ENCODE measurements at regions not wholly inside any gene's neighbourhood (a gene's known extent, or its start where the extent isn't known, plus 50 kb on each side); places are given as distances from the start of the nearest gene placed in this dataset.
A peak's percentile ranks its signal among the peaks of the same experiment; 100 is the strongest.

GRCh38 chr4:60034361-60034760 is 1165.8 kb upstream of the ADGRL3 start:
- DNase-seq (ENCODE audit: low spot score) (no peak), ATAC-seq (peak; percentile 26; the same call in 2 of the 3 replicates)
- H2AFZ ChIP-seq: peak overlapping the region; percentile 80
- no peaks in the 10 kb centered on the region for H3K27me3 Mint-ChIP-seq (ENCODE audit: insufficient read depth, low read depth, poor library complexity)
- no peaks in the 10 kb centered on the region for H4K20me1 ChIP-seq (replicated peaks; ENCODE audit: insufficient read depth)
- H3K4me1 Mint-ChIP-seq: no peaks in the 10 kb centered on the region
- no peaks in the 10 kb centered on the region for H3F3A ChIP-seq (replicated peaks; ENCODE audit: low read depth)
- H3K36me3 ChIP-seq (ENCODE audit: insufficient read depth): no peaks in the 10 kb centered on the region
- no peaks in the 10 kb centered on the region for H3K4me1 ChIP-seq (ENCODE audit: insufficient read depth)
- H3K27ac ChIP-seq (ENCODE audit: low read depth): no peak overlapping the region
- no peaks in the 10 kb centered on the region for H3K27me3 ChIP-seq (ENCODE audit: insufficient read depth)
- H3K4me3 Mint-ChIP-seq: no peak overlapping the region
- H3K4me2 ChIP-seq: no peak overlapping the region
- H3K4me3 ChIP-seq: no peak overlapping the region
- no peaks in the 10 kb centered on the region for H3K9me2 ChIP-seq (ENCODE audit: insufficient read depth)
- no peak for TF ChIP-seq ETS1 (IDR thresholded peaks at IDR 0.05)
- no peak for TF ChIP-seq CREB1 (CRISPR knock-in tag; IDR thresholded peaks at IDR 0.05; ENCODE audit: low read depth)
- no peak for TF ChIP-seq REST (IDR thresholded peaks at IDR 0.05; ENCODE audit: unreplicated experiment)
- no peak for TF ChIP-seq NANOG (IDR thresholded peaks at IDR 0.05; ENCODE audit: borderline replicate concordance)
- no peak for TF ChIP-seq STAT1 (IDR thresholded peaks at IDR 0.05; ENCODE audit: unreplicated experiment)
- TF ChIP-seq ZNF331 (CRISPR knock-in tag; IDR thresholded peaks at IDR 0.05; ENCODE audit: low read depth): no peak
- no peaks in the 10 kb centered on the region for H3K9me3 Mint-ChIP-seq
- no peaks in the 10 kb centered on the region for H3K36me3 Mint-ChIP-seq (ENCODE audit: low read depth)
- H3K79me2 ChIP-seq (replicated peaks; ENCODE audit: insufficient read depth): no peaks in the 10 kb centered on the region
- no peak overlapping the region for H3K27ac Mint-ChIP-seq

GRCh38 chr4:60039908-60040307 is 1160.2 kb upstream of the ADGRL3 start:
- H3K4me1 ChIP-seq (ENCODE audit: insufficient read depth): no peaks in the 10 kb centered on the region
- H2AFZ ChIP-seq: no peak overlapping the region
- no peak overlapping the region for H3K4me3 Mint-ChIP-seq
- DNase-seq (ENCODE audit: low spot score): no peak
- no peaks in the 10 kb centered on the region for H3K4me1 Mint-ChIP-seq
- 0 out of 2 replicates have a peak, but pooled peaks cover 3% of the 10 kb centered on the region for H3K9me2 ChIP-seq (ENCODE audit: insufficient read depth)
- no peak overlapping the region for H3K27ac Mint-ChIP-seq
- peaks cover 5% of the 10 kb centered on the region; the same call in 1 of the 3 replicates for H3K36me3 Mint-ChIP-seq (ENCODE audit: low read depth)
- H4K20me1 ChIP-seq (replicated peaks; ENCODE audit: insufficient read depth): no peaks in the 10 kb centered on the region
- H3F3A ChIP-seq (replicated peaks; ENCODE audit: low read depth): no peaks in the 10 kb centered on the region
- peaks cover 8% of the 10 kb centered on the region; the same call in 2 of the 3 replicates for H3K9me3 Mint-ChIP-seq
- H3K79me2 ChIP-seq (replicated peaks; ENCODE audit: insufficient read depth): no peaks in the 10 kb centered on the region
- H3K27ac ChIP-seq (ENCODE audit: low read depth): no peak overlapping the region
- no peak overlapping the region for H3K4me3 ChIP-seq
- H3K27me3 Mint-ChIP-seq (ENCODE audit: insufficient read depth, low read depth, poor library complexity): peaks cover 1% of the 10 kb centered on the region
- no peak for ATAC-seq
- no peaks in the 10 kb centered on the region for H3K27me3 ChIP-seq (ENCODE audit: insufficient read depth)
- H3K36me3 ChIP-seq (ENCODE audit: insufficient read depth): no peaks in the 10 kb centered on the region
- TF ChIP-seq JUNB (IDR thresholded peaks at IDR 0.05; ENCODE audit: unreplicated experiment) (no peak), NANOG (IDR thresholded peaks at IDR 0.05; ENCODE audit: borderline replicate concordance) (no peak), STAT1 (IDR thresholded peaks at IDR 0.05; ENCODE audit: unreplicated experiment) (no peak)
- H3K4me2 ChIP-seq: no peak overlapping the region
